Activated T-helper 1 cell treated with anti-CD3 and anti-CD28 coated beads, Interleukin-12 subunit alpha, Interleukin-12 subunit beta, Interleukin-2, Interleukin-4 antibody, amounts not matched to agents 30 ng/mL and 10 ng/mL and 1 ng/mL, durations not matched to agents 14 hours and 24 hours and 36 hours (primary cell): ENCODE measurements at regions not wholly inside any gene's neighbourhood (a gene's known extent, or its start where the extent isn't known, plus 50 kb on each side); places are given as distances from the start of the nearest gene placed in this dataset.
"Not testable (repeated sequence)": the region's sequence is repeated elsewhere in the genome, so short reads cannot be mapped to it uniquely, and the experiment has no call there.

ENCODE experiments used
- DNase-seq: peaks from one replicate; pipeline ENCODE4 v3.0.0; 2021; ENCODE audit warnings: low spot score
- H3K27ac Mint-ChIP-seq: one replicate; pipeline ENCODE4 v1.8.0; 2021; ENCODE audit warnings: mild to moderate bottlenecking, mixed read lengths
- H3K27me3 Mint-ChIP-seq: one replicate; pipeline ENCODE4 v1.8.0; 2022; ENCODE audit warnings: mild to moderate bottlenecking, moderate library complexity, mixed read lengths; ENCODE audit not compliant: insufficient read depth
- H3K36me3 Mint-ChIP-seq: one replicate; pipeline ENCODE4 v1.8.0; 2021; ENCODE audit warnings: low read depth, mixed read lengths
- H3K4me1 Mint-ChIP-seq: one replicate; pipeline ENCODE4 v1.8.0; 2021; ENCODE audit warnings: low read depth, mixed read lengths
- H3K4me3 Mint-ChIP-seq: one replicate; pipeline ENCODE4 v1.8.0; 2021; ENCODE audit warnings: mild to moderate bottlenecking, moderate library complexity, mixed read lengths
- H3K9me3 Mint-ChIP-seq: one replicate; pipeline ENCODE4 v1.8.0; 2021; ENCODE audit warnings: mixed read lengths
- intact Hi-C: fragments of 100-400 bp; cut with micrococcal nuclease; formaldehyde crosslinking; loops from one replicate; pipeline ENCODE4 v1.15.1; 2024

DNA sequence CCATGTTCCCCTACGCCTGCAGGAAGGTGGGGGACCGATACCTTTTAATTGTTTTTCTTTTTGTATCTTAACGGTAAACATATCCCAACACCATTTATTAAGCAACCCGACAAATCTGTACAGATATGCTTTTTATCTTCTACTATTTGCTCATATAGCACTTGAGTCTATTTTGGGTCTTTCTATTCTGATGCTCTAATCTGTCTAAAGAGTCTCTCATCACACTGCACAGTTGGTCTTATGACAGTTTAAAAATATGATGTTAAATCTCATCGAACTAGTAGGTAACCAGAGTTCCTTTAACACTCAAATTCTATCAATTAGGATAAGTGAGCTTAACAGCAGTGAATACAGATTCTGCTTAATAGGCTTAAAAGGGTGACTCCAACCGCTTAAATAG is 111.6 kb downstream of the SOCS6 start:
- intact Hi-C loops = no loop called here
- H3K27ac Mint-ChIP-seq = no peak overlapping the region
- no peak for DNase-seq
- H3K36me3 Mint-ChIP-seq = no peaks in the 10 kb centered on the region
- no peak overlapping the region for H3K4me3 Mint-ChIP-seq
- H3K9me3 Mint-ChIP-seq = no peaks in the 10 kb centered on the region
- peaks cover 3% of the 10 kb centered on the region for H3K27me3 Mint-ChIP-seq
- H3K4me1 Mint-ChIP-seq = no peaks in the 10 kb centered on the region

DNA sequence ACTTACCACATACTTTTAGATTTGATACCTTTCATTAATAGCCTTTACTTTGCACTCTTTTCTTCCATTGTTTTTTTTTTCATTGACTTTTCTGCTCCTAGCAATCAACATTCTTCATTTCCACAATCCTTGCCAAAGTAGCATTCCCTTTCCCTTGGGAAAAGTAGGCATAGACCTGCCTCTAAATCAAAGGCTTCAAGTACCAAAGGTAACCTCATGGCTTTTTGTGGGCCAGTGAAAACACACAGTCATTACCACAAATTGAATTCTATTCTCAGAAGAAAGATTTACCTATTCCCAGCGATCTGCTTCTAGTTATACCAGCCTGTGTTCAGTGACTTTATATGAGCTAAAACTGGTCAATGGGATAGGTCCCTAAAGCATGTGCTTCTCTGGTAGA is 109.2 kb downstream of the SOCS6 start:
- H3K27ac Mint-ChIP-seq = no peak overlapping the region
- H3K27me3 Mint-ChIP-seq = peaks cover 3% of the 10 kb centered on the region
- intact Hi-C loops = no loop called here
- no peaks in the 10 kb centered on the region for H3K9me3 Mint-ChIP-seq
- H3K4me3 Mint-ChIP-seq = no peak overlapping the region
- no peaks in the 10 kb centered on the region for H3K4me1 Mint-ChIP-seq
- no peak for DNase-seq
- no peaks in the 10 kb centered on the region for H3K36me3 Mint-ChIP-seq

DNA sequence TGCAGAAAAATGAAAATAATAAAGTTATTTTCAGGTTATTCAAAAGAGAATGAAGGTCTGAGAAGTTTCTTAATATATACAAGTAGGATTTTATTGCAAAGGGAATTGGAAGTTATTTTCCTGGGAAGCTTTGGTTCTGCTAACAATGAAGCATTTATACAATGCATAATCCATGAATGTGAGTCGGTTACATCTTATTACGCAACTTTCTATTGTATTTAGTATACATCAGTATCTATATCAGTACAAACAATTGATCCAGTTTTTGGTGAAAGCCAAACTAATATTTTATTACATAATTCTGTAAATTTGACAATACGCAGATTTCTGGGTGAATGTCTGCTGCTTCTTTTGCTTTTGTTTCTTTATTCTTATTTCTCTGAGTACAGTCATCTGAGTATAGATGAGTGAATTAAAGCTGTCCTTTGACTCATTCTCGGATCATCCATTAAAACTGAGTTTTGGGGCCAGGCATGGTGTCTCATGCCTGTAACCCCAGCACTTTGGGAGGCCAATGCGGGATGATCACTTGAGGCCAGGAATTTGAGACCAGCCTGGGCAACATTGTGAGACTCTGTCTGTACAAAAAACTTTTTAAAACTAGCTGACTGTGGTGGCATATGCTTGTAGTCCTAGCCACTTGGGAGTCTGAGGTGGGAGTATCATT is 108.5 kb downstream of the SOCS6 start:
- Mint-ChIP-seq H3K27me3 (peaks cover 3% of the 10 kb centered on the region), H3K4me3 (no peak overlapping the region), H3K36me3 (no peaks in the 10 kb centered on the region), H3K9me3 (no peaks in the 10 kb centered on the region), H3K4me1 (no peaks in the 10 kb centered on the region), H3K27ac (no peak overlapping the region)
- intact Hi-C loops = no loop called here
- no peak for DNase-seq

- H3K9me3 Mint-ChIP-seq, intact Hi-C loops, H3K4me3 Mint-ChIP-seq, DNase-seq, H3K36me3 Mint-ChIP-seq, H3K27ac Mint-ChIP-seq, H3K27me3 Mint-ChIP-seq, H3K4me1 Mint-ChIP-seq: not testable (repeated sequence)
Measured at GRCh38 chr18:70395771-70396170, 106.9 kb downstream of the SOCS6 start.

GRCh38 chr18:70394672-70395071 is 105.8 kb downstream of the SOCS6 start:
- DNase-seq = no peak
- intact Hi-C loops = no loop called here
- H3K4me3 Mint-ChIP-seq = no peak overlapping the region
- no peaks in the 10 kb centered on the region for H3K9me3 Mint-ChIP-seq
- H3K27ac Mint-ChIP-seq = no peak overlapping the region
- H3K36me3 Mint-ChIP-seq = no peaks in the 10 kb centered on the region
- H3K4me1 Mint-ChIP-seq = no peaks in the 10 kb centered on the region
- H3K27me3 Mint-ChIP-seq = peaks cover 3% of the 10 kb centered on the region

- no peaks in the 10 kb centered on the region for H3K4me1 Mint-ChIP-seq
- H3K27me3 Mint-ChIP-seq = no peaks in the 10 kb centered on the region
- H3K27ac Mint-ChIP-seq = no peak overlapping the region
- intact Hi-C loops = no loop called here
- H3K9me3 Mint-ChIP-seq = no peaks in the 10 kb centered on the region
- H3K4me3 Mint-ChIP-seq = no peak overlapping the region
- H3K36me3 Mint-ChIP-seq = no peaks in the 10 kb centered on the region
- no peak for DNase-seq
Measured at GRCh38 chr18:70390371-70391090, 101.7 kb downstream of the SOCS6 start.

DNA sequence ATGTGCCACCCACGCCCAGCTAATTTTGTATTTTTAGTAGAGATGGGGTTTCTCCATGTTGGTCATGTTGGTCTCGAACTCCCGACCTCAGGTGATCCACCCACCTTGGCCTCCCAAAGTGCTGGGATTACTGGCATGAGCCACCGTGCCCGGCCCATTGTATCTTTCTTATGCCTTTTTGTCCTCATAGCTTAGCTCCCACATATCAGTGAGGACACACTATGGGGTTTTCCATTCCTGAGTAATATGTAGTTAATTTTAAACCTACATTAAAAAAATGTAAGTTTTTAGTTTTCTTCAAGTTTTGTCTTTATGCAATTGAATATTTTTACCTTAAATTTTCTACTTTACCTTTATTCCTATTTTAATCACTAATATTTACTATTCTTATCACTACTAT is 100.2 kb downstream of the SOCS6 start:
- DNase-seq, H3K27ac Mint-ChIP-seq, H3K4me1 Mint-ChIP-seq, H3K36me3 Mint-ChIP-seq, H3K27me3 Mint-ChIP-seq, H3K4me3 Mint-ChIP-seq, intact Hi-C loops, H3K9me3 Mint-ChIP-seq: not testable (repeated sequence)

DNA sequence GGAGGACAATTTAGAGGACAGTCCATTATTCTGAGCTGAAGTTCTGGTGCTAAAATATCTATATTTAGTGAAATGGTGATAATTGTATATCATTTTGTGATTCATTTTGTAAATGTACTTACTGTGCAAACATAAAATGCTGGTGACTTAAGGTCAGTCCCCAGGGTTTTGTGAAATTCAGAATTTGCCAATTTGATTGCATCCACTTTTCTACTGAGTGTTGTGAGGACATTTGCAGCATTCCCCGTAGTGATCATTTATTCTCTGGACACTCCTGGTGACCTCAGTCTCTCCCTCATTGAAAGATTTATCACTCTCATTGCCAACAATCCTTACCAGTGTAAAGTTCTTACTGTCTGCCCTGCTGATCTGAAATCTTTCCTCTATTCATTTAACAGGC is 98.2 kb downstream of the SOCS6 start:
- Mint-ChIP-seq H3K4me3 (no peak overlapping the region), H3K27me3 (no peaks in the 10 kb centered on the region), H3K36me3 (no peaks in the 10 kb centered on the region), H3K27ac (no peak overlapping the region), H3K9me3 (no peaks in the 10 kb centered on the region), H3K4me1 (no peaks in the 10 kb centered on the region)
- no peak for DNase-seq
- intact Hi-C loops = no loop called here

DNA sequence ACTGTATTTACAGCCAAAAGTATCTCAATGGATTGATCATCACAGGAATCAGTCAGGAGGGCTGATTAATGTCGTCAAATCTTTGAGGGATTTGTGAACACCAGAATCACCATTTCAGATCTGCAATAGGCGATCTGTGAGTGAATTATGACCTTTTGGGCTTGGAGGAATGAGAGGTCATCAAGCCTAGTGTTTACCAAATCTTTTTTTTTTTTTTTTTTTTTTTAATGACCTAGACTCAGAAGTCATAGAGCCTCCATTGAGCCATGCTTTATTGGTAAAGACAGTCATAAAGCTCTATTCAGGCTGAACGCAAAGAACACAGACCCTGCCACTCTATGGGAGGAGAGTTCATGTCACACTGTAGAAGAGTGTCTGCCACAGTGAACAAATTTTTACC is 97.7 kb downstream of the SOCS6 start:
- no peak for DNase-seq
- H3K4me3 Mint-ChIP-seq = no peak overlapping the region
- no peaks in the 10 kb centered on the region for H3K27me3 Mint-ChIP-seq
- H3K27ac Mint-ChIP-seq = no peak overlapping the region
- no peaks in the 10 kb centered on the region for H3K9me3 Mint-ChIP-seq
- H3K36me3 Mint-ChIP-seq = no peaks in the 10 kb centered on the region
- H3K4me1 Mint-ChIP-seq = no peaks in the 10 kb centered on the region
- intact Hi-C loops = no loop called here

GRCh38 chr18:70385474-70385873 is 96.6 kb downstream of the SOCS6 start:
- H3K4me1 Mint-ChIP-seq = no peaks in the 10 kb centered on the region
- intact Hi-C loops = no loop called here
- H3K27me3 Mint-ChIP-seq = no peaks in the 10 kb centered on the region
- H3K9me3 Mint-ChIP-seq = no peaks in the 10 kb centered on the region
- H3K27ac Mint-ChIP-seq = no peak overlapping the region
- DNase-seq = no peak
- no peak overlapping the region for H3K4me3 Mint-ChIP-seq
- H3K36me3 Mint-ChIP-seq = no peaks in the 10 kb centered on the region

- H3K9me3 Mint-ChIP-seq = no peaks in the 10 kb centered on the region
- no peaks in the 10 kb centered on the region for H3K27me3 Mint-ChIP-seq
- H3K36me3 Mint-ChIP-seq = no peaks in the 10 kb centered on the region
- no peaks in the 10 kb centered on the region for H3K4me1 Mint-ChIP-seq
- no peak for DNase-seq
- intact Hi-C loops = no loop called here
- no peak overlapping the region for H3K27ac Mint-ChIP-seq
- H3K4me3 Mint-ChIP-seq = no peak overlapping the region
Measured at GRCh38 chr18:70384181-70384790, 95.4 kb downstream of the SOCS6 start.

- Mint-ChIP-seq H3K9me3 (no peaks in the 10 kb centered on the region), H3K36me3 (no peaks in the 10 kb centered on the region), H3K4me1 (no peaks in the 10 kb centered on the region), H3K27ac (no peak overlapping the region), H3K4me3 (no peak overlapping the region), H3K27me3 (no peaks in the 10 kb centered on the region)
- intact Hi-C loops = no loop called here
- no peak for DNase-seq
Measured at GRCh38 chr18:70382992-70383717, 94.3 kb downstream of the SOCS6 start.

DNA sequence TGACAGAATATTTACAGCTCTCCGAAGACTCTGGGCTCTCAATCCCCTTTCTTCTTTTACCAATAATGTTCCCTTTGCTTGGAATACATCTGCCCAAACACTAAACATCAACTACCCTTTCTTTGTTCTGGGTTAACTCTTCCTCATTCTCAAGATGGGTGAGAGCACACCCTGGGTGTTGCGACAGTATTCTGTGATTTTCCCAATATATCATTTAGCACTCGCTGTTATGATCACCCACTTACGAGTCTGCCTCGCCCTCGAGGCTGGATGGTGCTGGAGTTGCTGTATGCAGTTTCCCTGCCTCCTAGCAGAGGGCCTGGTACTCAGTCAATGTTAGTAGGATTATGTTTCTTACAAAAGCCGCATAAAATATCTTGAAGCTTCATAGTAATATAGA is 93.2 kb downstream of the SOCS6 start:
- Mint-ChIP-seq H3K27ac (no peak overlapping the region), H3K4me3 (no peak overlapping the region), H3K4me1 (no peaks in the 10 kb centered on the region), H3K27me3 (no peaks in the 10 kb centered on the region), H3K36me3 (no peaks in the 10 kb centered on the region), H3K9me3 (no peaks in the 10 kb centered on the region)
- intact Hi-C loops = no loop called here
- no peak for DNase-seq
